DND-41 (cell line): ENCODE measurements at regions not wholly inside any gene's neighbourhood (a gene's known extent, or its start where the extent isn't known, plus 50 kb on each side); places are given as distances from the start of the nearest gene placed in this dataset.
A peak's percentile ranks its signal among the peaks of the same experiment; 100 is the strongest.
"Not testable (repeated sequence)": the region's sequence is repeated elsewhere in the genome, so short reads cannot be mapped to it uniquely, and the experiment has no call there.

Experiments used
- ATAC-seq: fragments of 200-7000 bp; cut with Tn5 transposase; 3 replicates; pipeline ENCODE4 v1.9.1; 2021; ENCODE audit warnings: low read depth; ENCODE audit not compliant: insufficient read depth
- DNase-seq: peaks from one replicate; pipeline ENCODE4 v3.0.0-alpha.2; 2020
- H2AFZ ChIP-seq: 2 replicates; pipeline ENCODE4 v1.6.0; 2012; ENCODE audit warnings: low read depth, low read length
- H3K27ac ChIP-seq: 2 replicates; pipeline ENCODE4 v1.5.1; 2012; ENCODE audit warnings: low read length, inconsistent platforms
- H3K27me3 ChIP-seq: fragments of 200-600 bp; sonication (generic); 2 replicates; pipeline ENCODE4 v1.6.0; 2012; ENCODE audit warnings: low read length, mild to moderate bottlenecking, inconsistent platforms; ENCODE audit not compliant: insufficient read depth, poor library complexity
- H3K36me3 ChIP-seq: 2 replicates; pipeline ENCODE4 v1.5.1; 2012; ENCODE audit warnings: low read length, inconsistent platforms; ENCODE audit not compliant: insufficient read depth
- H3K4me1 ChIP-seq: 2 replicates; pipeline ENCODE4 v1.5.1; 2012; ENCODE audit warnings: mild to moderate bottlenecking, low read length; ENCODE audit not compliant: insufficient read depth
- H3K4me2 ChIP-seq: 2 replicates; pipeline ENCODE4 v1.6.0; 2012; ENCODE audit warnings: mild to moderate bottlenecking, moderate library complexity, low read length, inconsistent platforms; ENCODE audit not compliant: insufficient read depth
- H3K4me3 ChIP-seq, 2 experiments: fragments of 200-600 bp in 1 of 2; shearing (Covaris generic) in 1 of 2; 2 replicates each; pipeline ENCODE4 v1.5.1; 2012 to 2016; ENCODE audit warnings: inconsistent platforms in 2 of 2, low read length in 2 of 2, mild to moderate bottlenecking in 2 of 2, low read depth in 1 of 2, moderate library complexity in 1 of 2
- H3K79me2 ChIP-seq: 2 replicates; pipeline ENCODE4 v1.6.0; 2012; ENCODE audit warnings: low read length, inconsistent platforms; ENCODE audit not compliant: insufficient read depth
- H3K9ac ChIP-seq: 2 replicates; pipeline ENCODE4 v1.6.0; 2012; ENCODE audit warnings: low read depth, mild to moderate bottlenecking, inconsistent platforms, low read length, moderate library complexity
- H3K9me3 ChIP-seq: 2 replicates; pipeline ENCODE4 v1.5.1; 2012; ENCODE audit warnings: low read length, moderate library complexity, mild to moderate bottlenecking, inconsistent platforms; ENCODE audit not compliant: insufficient read depth, severe bottlenecking
- H4K20me1 ChIP-seq: 2 replicates; pipeline ENCODE4 v1.6.0; 2012; ENCODE audit warnings: low read length; ENCODE audit not compliant: insufficient read depth
- EZH2 ChIP-seq: IDR thresholded peaks from 3 replicates; pipeline ENCODE4 v1.6.1; 2012; ENCODE audit warnings: borderline replicate concordance, low read depth, mild to moderate bottlenecking, moderate library complexity, low read length, inconsistent platforms; ENCODE audit not compliant: severe bottlenecking
- TF ChIP-seq, protein P1 (sequence below): IDR thresholded peaks from 2 replicates; pipeline ENCODE4 v1.5.1; 2012; ENCODE audit warnings: borderline replicate concordance, low read length, moderate library complexity, mild to moderate bottlenecking; ENCODE audit not compliant: poor library complexity, severe bottlenecking; ENCODE audit errors: extremely low read depth

DNA sequence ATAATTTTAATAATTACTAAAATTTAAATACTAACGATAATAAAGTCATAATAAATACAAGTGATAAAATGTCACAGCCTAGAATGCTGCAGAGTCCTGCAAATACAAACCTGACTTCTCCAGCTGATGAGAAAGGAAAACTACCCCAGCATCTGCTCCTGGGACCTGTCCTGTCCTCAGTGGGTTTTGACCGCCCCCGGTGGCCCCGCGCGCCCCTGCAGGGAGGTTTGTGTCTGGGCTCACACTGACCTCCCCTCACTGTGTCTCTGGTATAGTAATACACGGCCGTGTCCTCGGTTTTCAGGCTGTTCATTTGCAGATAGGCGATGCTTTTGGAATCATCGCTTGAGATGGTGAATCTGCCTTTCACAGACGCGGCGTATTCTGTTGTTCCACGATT lies 1139.4 kb downstream of the TMEM121 start:
- no peak overlapping the region for H3K4me2 ChIP-seq
- TF ChIP-seq EZH2, result no peak
- TF ChIP-seq, protein P1, sequence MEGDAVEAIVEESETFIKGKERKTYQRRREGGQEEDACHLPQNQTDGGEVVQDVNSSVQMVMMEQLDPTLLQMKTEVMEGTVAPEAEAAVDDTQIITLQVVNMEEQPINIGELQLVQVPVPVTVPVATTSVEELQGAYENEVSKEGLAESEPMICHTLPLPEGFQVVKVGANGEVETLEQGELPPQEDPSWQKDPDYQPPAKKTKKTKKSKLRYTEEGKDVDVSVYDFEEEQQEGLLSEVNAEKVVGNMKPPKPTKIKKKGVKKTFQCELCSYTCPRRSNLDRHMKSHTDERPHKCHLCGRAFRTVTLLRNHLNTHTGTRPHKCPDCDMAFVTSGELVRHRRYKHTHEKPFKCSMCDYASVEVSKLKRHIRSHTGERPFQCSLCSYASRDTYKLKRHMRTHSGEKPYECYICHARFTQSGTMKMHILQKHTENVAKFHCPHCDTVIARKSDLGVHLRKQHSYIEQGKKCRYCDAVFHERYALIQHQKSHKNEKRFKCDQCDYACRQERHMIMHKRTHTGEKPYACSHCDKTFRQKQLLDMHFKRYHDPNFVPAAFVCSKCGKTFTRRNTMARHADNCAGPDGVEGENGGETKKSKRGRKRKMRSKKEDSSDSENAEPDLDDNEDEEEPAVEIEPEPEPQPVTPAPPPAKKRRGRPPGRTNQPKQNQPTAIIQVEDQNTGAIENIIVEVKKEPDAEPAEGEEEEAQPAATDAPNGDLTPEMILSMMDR, result peak; percentile 54
- H4K20me1 ChIP-seq, result no peaks in the 10 kb centered on the region

GRCh38 chr14:106666341-106666740 lies 1140.0 kb downstream of the TMEM121 start:
- H3K9me3 ChIP-seq, result peaks cover 4% of the 10 kb centered on the region

More for the DNA sequence above, 1139.4 kb downstream of the TMEM121 start:
- no peaks in the 10 kb centered on the region for H3K36me3 ChIP-seq
- H3K27me3 ChIP-seq, result no peaks in the 10 kb centered on the region
- DNase-seq, result peak; percentile 65
- peaks cover 4% of the 10 kb centered on the region for H3K9me3 ChIP-seq
- no peak overlapping the region for H2AFZ ChIP-seq
- H3K9ac ChIP-seq, result no peak overlapping the region; the same call in 1 of the 2 replicates
- H3K27ac ChIP-seq, result peak overlapping the region; percentile 58
- no peaks in the 10 kb centered on the region for H3K79me2 ChIP-seq
- no peak for ATAC-seq
- H3K4me1 ChIP-seq, result peaks cover 59% of the 10 kb centered on the region
- H3K4me3 ChIP-seq, result no peak overlapping the region

DNA sequence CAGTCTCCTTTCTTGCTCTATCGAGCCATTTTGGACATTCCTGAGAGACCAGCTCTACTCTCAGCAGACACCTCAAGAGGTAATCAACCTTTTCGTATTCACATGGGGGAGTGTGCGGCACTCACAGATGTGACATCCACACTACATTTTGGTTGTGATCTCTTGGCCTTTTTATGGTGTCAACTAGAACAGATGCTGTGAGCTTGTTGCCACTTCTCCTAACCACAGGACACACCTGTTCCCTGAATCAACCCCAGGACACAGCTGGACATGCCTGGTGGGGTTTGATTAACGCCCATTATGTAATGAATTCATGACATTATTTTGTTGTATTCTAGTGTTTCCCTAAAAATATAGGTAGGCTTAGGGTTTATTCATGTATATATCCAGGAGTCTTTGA lies 1143.6 kb downstream of the TMEM121 start:
- ATAC-seq, result peak; percentile 20; the same call in 1 of the 3 replicates
- Histone ChIP-seq H3K9me3 (no peaks in the 10 kb centered on the region), H3K9ac (no peak overlapping the region), H3K27ac (peak overlapping the region; percentile 62), H3K4me3 (no peak overlapping the region), H3K4me1 (peaks cover 54% of the 10 kb centered on the region), H3K36me3 (no peaks in the 10 kb centered on the region), H2AFZ (no peak overlapping the region), H3K4me2 (no peak overlapping the region), H3K79me2 (no peaks in the 10 kb centered on the region), H4K20me1 (no peaks in the 10 kb centered on the region), H3K27me3 (no peaks in the 10 kb centered on the region)
- no peak for TF ChIP-seq EZH2
- DNase-seq, result peak; percentile 54

More at GRCh38 chr14:106666341-106666740, 1140.0 kb downstream of the TMEM121 start:
- Histone ChIP-seq H3K4me2 (no peak overlapping the region), H2AFZ (no peak overlapping the region), H3K4me1 (peaks cover 54% of the 10 kb centered on the region), H4K20me1 (no peaks in the 10 kb centered on the region), H3K27ac (peak overlapping the region; percentile 58), H3K36me3 (no peaks in the 10 kb centered on the region), H3K27me3 (no peaks in the 10 kb centered on the region), H3K79me2 (no peaks in the 10 kb centered on the region), H3K9ac (no peak overlapping the region), H3K4me3 (no peak overlapping the region)
- DNase-seq (peak; percentile 60), ATAC-seq (peak; percentile 46)
- TF ChIP-seq, protein P1, result no peak
- no peak for TF ChIP-seq EZH2

GRCh38 chr14:106674093-106674492 lies 1147.7 kb downstream of the TMEM121 start:
- ATAC-seq (peak; percentile 45), DNase-seq (peak; percentile 53)
- not testable (repeated sequence) for H3K79me2 ChIP-seq, H3K9me3 ChIP-seq, H4K20me1 ChIP-seq, H3K36me3 ChIP-seq, H3K27me3 ChIP-seq
- Histone ChIP-seq H3K4me3 (peak overlapping the region in 1 of 2 experiments; percentile 5; a peak in 1 of 4 replicates), H2AFZ (peak overlapping the region; percentile 65; the same call in 1 of the 2 replicates), H3K4me2 (peak overlapping the region; percentile 38), H3K9ac (peak overlapping the region; percentile 55), H3K27ac (peak overlapping the region; percentile 92), H3K4me1 (peaks cover 69% of the 10 kb centered on the region)
